ENCODE measurements at regions not wholly inside any gene's neighbourhood (a gene's known extent, or its start where the extent isn't known, plus 50 kb on each side); places are given as distances from the start of the nearest gene placed in this dataset.
A peak's percentile ranks its signal among the peaks of the same experiment; 100 is the strongest.

GRCh38 chr9:69971643-69972449 lies 71.8 kb upstream of the MAMDC2 start:
- no peaks in the 10 kb centered on the region for H3K9me3 ChIP-seq (ENCODE audit: control insufficient read depth in 1 of 2, low read length in 2 of 2)
- intact Hi-C loops (cut with micrococcal nuclease) = no loop called here
- Mint-ChIP-seq H3K4me3 (no peak overlapping the region), H3K9me3 (no peaks in the 10 kb centered on the region), H3K4me1 (peaks cover 0 to 4% (median 0%) of the 10 kb centered on the region in 4 donors), H3K36me3 (no peaks in the 10 kb centered on the region), H3K27me3 (peaks cover 4 to 11% of the 10 kb centered on the region in 2 donors), H3K27ac (peak overlapping the region in 1 of 7 donors; percentile 29)
- CTCF ChIA-PET (ENCODE audit: partially characterized antibody) = interaction anchor here (0.9 to 4.5 kb wide), 4 partner anchors 8 to 631 kb away, joined by 3 to 33 read pairs (median 4); no protein-coding TSS in a partner anchor
- POLR2A ChIA-PET (ENCODE audit: partially characterized antibody) = no interaction called here
- no peaks in the 10 kb centered on the region for H3K27me3 ChIP-seq (ENCODE audit: insufficient read depth, low read length)
- H3K36me3 ChIP-seq (ENCODE audit: insufficient read depth, low read length) = no peaks in the 10 kb centered on the region
- H3K4me3 ChIP-seq (ENCODE audit: low read length in 2 of 2) = no peak overlapping the region
- H3K4me1 ChIP-seq (ENCODE audit: insufficient read depth, low read length) = no peaks in the 10 kb centered on the region
- DNase-seq = peak in 4 of 5 donors; percentile 20 to 30 (median 23)
- no peak overlapping the region for H3K27ac ChIP-seq (ENCODE audit: low read depth, low read length)

- no peak overlapping the region for H3K27ac Mint-ChIP-seq
- CTCF ChIA-PET (ENCODE audit: partially characterized antibody) = interaction anchor here (1.1 kb wide), 1 partner anchor 626 kb away, joined by 5 read pairs; no protein-coding TSS in a partner anchor
- POLR2A ChIA-PET (ENCODE audit: partially characterized antibody) = no interaction called here
- no peaks in the 10 kb centered on the region for H3K36me3 Mint-ChIP-seq
- Histone ChIP-seq H3K27ac (ENCODE audit: low read depth, low read length) (no peak overlapping the region), H3K9me3 (ENCODE audit: control insufficient read depth in 1 of 2, low read length in 2 of 2) (no peaks in the 10 kb centered on the region), H3K36me3 (ENCODE audit: insufficient read depth, low read length) (no peaks in the 10 kb centered on the region), H3K4me3 (ENCODE audit: low read length in 2 of 2) (no peak overlapping the region), H3K4me1 (ENCODE audit: insufficient read depth, low read length) (no peaks in the 10 kb centered on the region), H3K27me3 (ENCODE audit: insufficient read depth, low read length) (no peaks in the 10 kb centered on the region)
- H3K4me3 Mint-ChIP-seq = no peak overlapping the region
- peaks cover 0 to 4% (median 0%) of the 10 kb centered on the region in 4 donors for H3K4me1 Mint-ChIP-seq
- H3K9me3 Mint-ChIP-seq = no peaks in the 10 kb centered on the region
- intact Hi-C loops (cut with micrococcal nuclease) = no loop called here
- no peak for DNase-seq
- H3K27me3 Mint-ChIP-seq = peaks cover 4 to 9% of the 10 kb centered on the region in 2 donors
These were observed 68.0 kb upstream of the MAMDC2 start for GRCh38 chr9:69975681-69976080.

GRCh38 chr9:69976152-69976551 lies 67.5 kb upstream of the MAMDC2 start:
- Mint-ChIP-seq H3K9me3 (no peaks in the 10 kb centered on the region), H3K4me1 (peaks cover 0 to 4% (median 0%) of the 10 kb centered on the region in 4 donors), H3K27ac (no peak overlapping the region), H3K4me3 (no peak overlapping the region), H3K27me3 (peaks cover 4 to 9% of the 10 kb centered on the region in 2 donors), H3K36me3 (no peaks in the 10 kb centered on the region)
- intact Hi-C loops (cut with micrococcal nuclease) = no loop called here
- Histone ChIP-seq H3K27ac (ENCODE audit: low read depth, low read length) (no peak overlapping the region), H3K4me1 (ENCODE audit: insufficient read depth, low read length) (no peaks in the 10 kb centered on the region), H3K4me3 (ENCODE audit: low read length in 2 of 2) (no peak overlapping the region), H3K9me3 (ENCODE audit: control insufficient read depth in 1 of 2, low read length in 2 of 2) (no peaks in the 10 kb centered on the region), H3K36me3 (ENCODE audit: insufficient read depth, low read length) (no peaks in the 10 kb centered on the region), H3K27me3 (ENCODE audit: insufficient read depth, low read length) (no peaks in the 10 kb centered on the region)
- POLR2A ChIA-PET (ENCODE audit: partially characterized antibody) = no interaction called here
- CTCF ChIA-PET (ENCODE audit: partially characterized antibody) = no interaction called here
- no peak for DNase-seq

- Mint-ChIP-seq H3K36me3 (no peaks in the 10 kb centered on the region), H3K4me3 (no peak overlapping the region), H3K4me1 (no peaks in the 10 kb centered on the region), H3K27me3 (peaks cover 4 to 7% of the 10 kb centered on the region in 2 donors), H3K27ac (no peak overlapping the region), H3K9me3 (no peaks in the 10 kb centered on the region)
- intact Hi-C loops (cut with micrococcal nuclease) = no loop called here
- no peaks in the 10 kb centered on the region for H3K9me3 ChIP-seq (ENCODE audit: control insufficient read depth in 1 of 2, low read length in 2 of 2)
- H3K4me1 ChIP-seq (ENCODE audit: insufficient read depth, low read length) = no peaks in the 10 kb centered on the region
- no peak overlapping the region for H3K27ac ChIP-seq (ENCODE audit: low read depth, low read length)
- no peaks in the 10 kb centered on the region for H3K27me3 ChIP-seq (ENCODE audit: insufficient read depth, low read length)
- POLR2A ChIA-PET (ENCODE audit: partially characterized antibody) = no interaction called here
- no peak for DNase-seq
- no peaks in the 10 kb centered on the region for H3K36me3 ChIP-seq (ENCODE audit: insufficient read depth, low read length)
- CTCF ChIA-PET (ENCODE audit: partially characterized antibody) = no interaction called here
- no peak overlapping the region for H3K4me3 ChIP-seq (ENCODE audit: low read length in 2 of 2)
These were observed 63.6 kb upstream of the MAMDC2 start for GRCh38 chr9:69980041-69980440.

- no peaks in the 10 kb centered on the region for H3K4me1 Mint-ChIP-seq
- H3K4me1 ChIP-seq (ENCODE audit: insufficient read depth, low read length) = no peaks in the 10 kb centered on the region
- H3K9me3 ChIP-seq (ENCODE audit: control insufficient read depth in 1 of 2, low read length in 2 of 2) = no peaks in the 10 kb centered on the region
- no peak for DNase-seq
- no peak overlapping the region for H3K27ac Mint-ChIP-seq
- POLR2A ChIA-PET (ENCODE audit: partially characterized antibody) = no interaction called here
- no peaks in the 10 kb centered on the region for H3K36me3 ChIP-seq (ENCODE audit: insufficient read depth, low read length)
- CTCF ChIA-PET (ENCODE audit: partially characterized antibody) = no interaction called here
- intact Hi-C loops (cut with micrococcal nuclease) = no loop called here
- H3K27me3 ChIP-seq (ENCODE audit: insufficient read depth, low read length) = no peaks in the 10 kb centered on the region
- no peak overlapping the region for H3K4me3 Mint-ChIP-seq
- no peak overlapping the region for H3K4me3 ChIP-seq (ENCODE audit: low read length in 2 of 2)
- H3K27ac ChIP-seq (ENCODE audit: low read depth, low read length) = no peak overlapping the region
- H3K27me3 Mint-ChIP-seq = peaks cover 4 to 7% of the 10 kb centered on the region in 2 donors
- no peaks in the 10 kb centered on the region for H3K9me3 Mint-ChIP-seq
- no peaks in the 10 kb centered on the region for H3K36me3 Mint-ChIP-seq
These were observed 63.1 kb upstream of the MAMDC2 start for GRCh38 chr9:69980591-69980990.

GRCh38 chr9:69981686-69982445 lies 61.8 kb upstream of the MAMDC2 start:
- Histone ChIP-seq H3K9me3 (ENCODE audit: control insufficient read depth in 1 of 2, low read length in 2 of 2) (no peaks in the 10 kb centered on the region), H3K4me3 (ENCODE audit: low read length in 2 of 2) (no peak overlapping the region), H3K36me3 (ENCODE audit: insufficient read depth, low read length) (no peaks in the 10 kb centered on the region), H3K27me3 (ENCODE audit: insufficient read depth, low read length) (no peaks in the 10 kb centered on the region), H3K4me1 (ENCODE audit: insufficient read depth, low read length) (no peaks in the 10 kb centered on the region), H3K27ac (ENCODE audit: low read depth, low read length) (no peak overlapping the region)
- CTCF ChIA-PET (ENCODE audit: partially characterized antibody) = no interaction called here
- Mint-ChIP-seq H3K27me3 (no peaks in the 10 kb centered on the region), H3K4me3 (no peak overlapping the region), H3K9me3 (no peaks in the 10 kb centered on the region), H3K4me1 (no peaks in the 10 kb centered on the region), H3K27ac (no peak overlapping the region), H3K36me3 (no peaks in the 10 kb centered on the region)
- intact Hi-C loops (cut with micrococcal nuclease) = no loop called here
- POLR2A ChIA-PET (ENCODE audit: partially characterized antibody) = no interaction called here
- DNase-seq = no peak

GRCh38 chr9:69984831-69985230 lies 58.8 kb upstream of the MAMDC2 start:
- ChIA-PET POLR2A (ENCODE audit: partially characterized antibody) (no interaction called here), CTCF (ENCODE audit: partially characterized antibody) (no interaction called here)
- Mint-ChIP-seq H3K9me3 (no peaks in the 10 kb centered on the region), H3K4me3 (no peak overlapping the region), H3K27ac (no peak overlapping the region), H3K36me3 (no peaks in the 10 kb centered on the region), H3K4me1 (no peaks in the 10 kb centered on the region), H3K27me3 (peaks cover 1 to 10% of the 10 kb centered on the region in 2 donors)
- no peaks in the 10 kb centered on the region for H3K9me3 ChIP-seq (ENCODE audit: control insufficient read depth in 1 of 2, low read length in 2 of 2)
- H3K27me3 ChIP-seq (ENCODE audit: insufficient read depth, low read length) = no peaks in the 10 kb centered on the region
- DNase-seq = no peak
- no peaks in the 10 kb centered on the region for H3K36me3 ChIP-seq (ENCODE audit: insufficient read depth, low read length)
- intact Hi-C loops (cut with micrococcal nuclease) = no loop called here
- no peaks in the 10 kb centered on the region for H3K4me1 ChIP-seq (ENCODE audit: insufficient read depth, low read length)
- H3K27ac ChIP-seq (ENCODE audit: low read depth, low read length) = no peak overlapping the region
- H3K4me3 ChIP-seq (ENCODE audit: low read length in 2 of 2) = no peak overlapping the region
